HCT116 (cell line): ENCODE measurements at regions not wholly inside any gene's neighbourhood (a gene's known extent, or its start where the extent isn't known, plus 50 kb on each side); places are given as distances from the start of the nearest gene placed in this dataset.

Experiments
- ATAC-seq: fragments of 200-7000 bp; cut with Tn5 transposase; 2 replicates; pipeline ENCODE4 v1.9.1; 2020; ENCODE audit warnings: mild to moderate bottlenecking, moderate library complexity
- BruUV-seq: library from RNA; stranded (reverse); fragments of 400-500 nt; replicated peaks from 2 replicates; lab custom pipeline; 2021; lab: Mats Ljungman, UMichigan
- CTCF ChIA-PET: fragments of 300-600 bp; sonication (Branson Sonifier 250); formaldehyde crosslinking; loops from one replicate; lab custom pipeline; 2021; ENCODE audit warnings: antibody characterized with exemption; lab: Charles Lee
- POLR2A ChIA-PET: fragments of 300-600, 350-600 bp; sonication (Branson Sonifier 250); formaldehyde crosslinking; loops from one replicate; lab custom pipeline; 2021; ENCODE audit warnings: antibody characterized with exemption; lab: Charles Lee
- RAD21 ChIA-PET, 2 experiments: fragments of 300-600 bp; sonication (Branson Sonifier 250); formaldehyde crosslinking; loops; one replicate each; lab custom pipeline; 2023; ENCODE audit warnings: low total read pairs in 2 of 2; ENCODE audit not compliant: uncharacterized antibody in 2 of 2, unreplicated experiment in 2 of 2, low non-redundant PET in 1 of 2; lab: Charles Lee
- DNase-seq: peaks from one replicate; pipeline ENCODE4 v3.0.0-alpha.2; 2010; ENCODE audit warnings: low read depth, low spot score
- H2AFZ ChIP-seq: fragments of 200-600 bp; shearing (Covaris generic), sonication (generic); 2 replicates; pipeline ENCODE4 v1.6.1; 2017; ENCODE audit warnings: low read depth, mixed run types, mixed read lengths, antibody characterized with exemption, low read length; ENCODE audit not compliant: poor library complexity, severe bottlenecking
- H3K27ac ChIP-seq: 2 replicates; pipeline ENCODE4 v1.5.1; 2012; ENCODE audit warnings: low read depth, low read length
- H3K27me3 ChIP-seq: fragments of 200-600 bp; sonication (generic); 2 replicates; pipeline ENCODE4 v1.6.1; 2016; ENCODE audit warnings: mixed run types, low read length, mixed read lengths; ENCODE audit not compliant: insufficient read depth
- H3K36me3 ChIP-seq, 2 experiments: fragments of 200-500 bp in 1 of 2; fragments of 200-600 bp in 1 of 2; sonication (Bioruptor generic) in 1 of 2; sonication (generic) in 1 of 2; 2 replicates each; pipeline versions ENCODE4 v1.5.1 to v1.6.1; 2014 to 2016; ENCODE audit warnings: low read length in 2 of 2, inconsistent platforms in 1 of 2, mixed read lengths in 1 of 2, mixed run types in 1 of 2; ENCODE audit not compliant: insufficient read depth in 2 of 2, control insufficient read depth in 1 of 2
- H3K4me1 ChIP-seq, 2 experiments: fragments of 200-600 bp in 1 of 2; sonication (generic) in 1 of 2; 2 replicates each; pipeline versions ENCODE4 v1.5.1 to v1.6.1; 2012 to 2017; ENCODE audit warnings: low read length in 2 of 2, inconsistent platforms in 1 of 2, mild to moderate bottlenecking in 1 of 2, mixed read lengths in 1 of 2, mixed run types in 1 of 2, moderate library complexity in 1 of 2; ENCODE audit not compliant: insufficient read depth in 2 of 2, control insufficient read depth in 1 of 2
- H3K4me2 ChIP-seq: fragments of 200-600 bp; sonication (generic); 2 replicates; pipeline ENCODE4 v1.6.1; 2017; ENCODE audit warnings: mixed run types, low read length, mixed read lengths
- H3K4me3 ChIP-seq, 2 experiments: fragments of 200-600 bp in 1 of 2; sonication (generic) in 1 of 2; replicated peaks in 1 of 2; 2 replicates each; pipeline ENCODE4 v1.5.1; 2011 to 2016; ENCODE audit warnings: low read length in 2 of 2, control low read depth in 1 of 2, low read depth in 1 of 2, mild to moderate bottlenecking in 1 of 2, mixed read lengths in 1 of 2, mixed run types in 1 of 2
- H3K79me2 ChIP-seq: fragments of 200-600 bp; sonication (generic); 2 replicates; pipeline ENCODE4 v1.6.1; 2017; ENCODE audit warnings: mild to moderate bottlenecking, mixed run types, low read length, moderate library complexity, mixed read lengths; ENCODE audit not compliant: insufficient read depth
- H3K9ac ChIP-seq: fragments of 200-600 bp; sonication (generic); 2 replicates; pipeline ENCODE4 v1.6.1; 2016; ENCODE audit warnings: low read length, mixed read lengths
- H3K9me2 ChIP-seq: fragments of 200-600 bp; sonication (generic), shearing (Covaris generic); 2 replicates; pipeline ENCODE4 v1.6.1; 2017; ENCODE audit warnings: mixed run types, mild to moderate bottlenecking, moderate library complexity; ENCODE audit not compliant: insufficient read depth
- H3K9me3 ChIP-seq, 2 experiments: fragments of 200-500 bp in 1 of 2; fragments of 200-600 bp in 1 of 2; sonication (Bioruptor generic) in 1 of 2; sonication (generic) in 1 of 2; 2 replicates each; pipeline ENCODE4 v1.6.1; 2014 to 2017; ENCODE audit warnings: low read length in 2 of 2, mixed read lengths in 2 of 2, inconsistent platforms in 1 of 2, low read depth in 1 of 2, mild to moderate bottlenecking in 1 of 2, mixed run types in 1 of 2, moderate library complexity in 1 of 2; ENCODE audit not compliant: control insufficient read depth in 1 of 2, insufficient read depth in 1 of 2
- H4K20me1 ChIP-seq: fragments of 200-600 bp; sonication (generic), shearing (Covaris generic); 2 replicates; pipeline ENCODE4 v1.6.1; 2017; ENCODE audit warnings: mixed run types, mild to moderate bottlenecking, moderate library complexity; ENCODE audit not compliant: insufficient read depth
- CBX3 ChIP-seq: IDR thresholded peaks from 2 replicates; pipeline ENCODE4 v1.6.1; 2012; ENCODE audit warnings: low read depth
- CTCF ChIP-seq, 3 experiments: fragments of 200-600 bp in 1 of 3; sonication (generic) in 1 of 3; IDR thresholded peaks in 2 of 3; conservative IDR thresholded peaks in 1 of 3; 2 replicates each; pipeline ENCODE4 v1.5.1; 2012 to 2017; ENCODE audit warnings: low read depth in 2 of 3, low read length in 2 of 3, antibody characterized with exemption in 1 of 3, borderline replicate concordance in 1 of 3, control low read depth in 1 of 3, mild to moderate bottlenecking in 1 of 3, mixed read lengths in 1 of 3, mixed run types in 1 of 3, moderate library complexity in 1 of 3; ENCODE audit not compliant: insufficient read depth in 1 of 3
- EGR1 ChIP-seq: IDR thresholded peaks from 2 replicates; pipeline ENCODE4 v1.6.1; 2012; ENCODE audit warnings: low read depth
- EZH2 ChIP-seq: fragments of 200-600 bp; sonication (generic); IDR thresholded peaks from 2 replicates; pipeline ENCODE4 v1.6.1; 2017; ENCODE audit warnings: antibody characterized with exemption, mixed run types
- EZH2phosphoT487 ChIP-seq: fragments of 200-600 bp; IDR thresholded peaks from 2 replicates; pipeline ENCODE4 v1.6.1; 2018; ENCODE audit warnings: antibody characterized with exemption, borderline replicate concordance
- MAX ChIP-seq: IDR thresholded peaks from 2 replicates; pipeline ENCODE4 v1.6.1; 2012
- POLR2AphosphoS5 ChIP-seq: IDR thresholded peaks from 2 replicates; pipeline ENCODE4 v1.6.1; 2011; ENCODE audit warnings: mild to moderate bottlenecking, low read depth, low read length, moderate library complexity
- RAD21 ChIP-seq: IDR thresholded peaks from 2 replicates; pipeline ENCODE4 v1.6.1; 2012; ENCODE audit warnings: low read depth, mild to moderate bottlenecking
- YY1 ChIP-seq: IDR thresholded peaks from 2 replicates; pipeline ENCODE4 v1.6.1; 2011; ENCODE audit warnings: low read length, low read depth, moderate library complexity, mild to moderate bottlenecking; ENCODE audit not compliant: insufficient replicate concordance; ENCODE audit errors: extremely low read depth
- ZBTB33 ChIP-seq: IDR thresholded peaks from 2 replicates; pipeline ENCODE4 v1.6.1; 2011; ENCODE audit warnings: mild to moderate bottlenecking, low read length, moderate library complexity; ENCODE audit not compliant: insufficient replicate concordance; ENCODE audit errors: extremely low read depth
- ZFX ChIP-seq: fragments of 450-650 bp; IDR thresholded peaks from 2 replicates; pipeline ENCODE4 v1.6.1; 2017
- ZNF274 ChIP-seq: fragments of 200-500 bp; sonication (Bioruptor generic); IDR thresholded peaks from 2 replicates; pipeline ENCODE4 v1.6.1; 2014; ENCODE audit warnings: mild to moderate bottlenecking, low read depth, low read length, inconsistent platforms
- intact Hi-C: fragments of 100-400 bp; cut with micrococcal nuclease; formaldehyde crosslinking; loops from 2 replicates; pipeline ENCODE4 v1.10.0; 2022
- TF ChIP-seq, protein P1 (sequence below): IDR thresholded peaks from 2 replicates; pipeline ENCODE4 v1.6.1; 2012

GRCh38 chr6:28811873-28812272 is 111.9 kb downstream of the TRIM27 start:
- Histone ChIP-seq H4K20me1 (no peaks in the 10 kb centered on the region), H3K79me2 (no peaks in the 10 kb centered on the region), H3K36me3 (no peaks in the 10 kb centered on the region), H3K4me1 (no peaks in the 10 kb centered on the region; a peak in 1 of 4 replicates), H3K27ac (no peak overlapping the region), H3K4me3 (no peak overlapping the region), H3K27me3 (no peaks in the 10 kb centered on the region), H2AFZ (peak overlapping the region; percentile 63), H3K9me2 (no peaks in the 10 kb centered on the region), H3K4me2 (no peak overlapping the region), H3K9ac (no peak overlapping the region), H3K9me3 (no peaks in the 10 kb centered on the region)
- ChIA-PET RAD21 (no interaction called here), CTCF (interaction anchor here (1.0 kb wide), 1 partner anchor 26 kb away, joined by 4 read pairs; no protein-coding TSS in a partner anchor), POLR2A (no interaction called here)
- DNase-seq (no peak), ATAC-seq (peak; percentile 80)
- intact Hi-C loops: no loop called here
- BruUV-seq: no TSS peak
- TF ChIP-seq MAX (peak; percentile 53), ZNF274 (no peak), CBX3 (peak; percentile 80)
- TF ChIP-seq, protein P1, sequence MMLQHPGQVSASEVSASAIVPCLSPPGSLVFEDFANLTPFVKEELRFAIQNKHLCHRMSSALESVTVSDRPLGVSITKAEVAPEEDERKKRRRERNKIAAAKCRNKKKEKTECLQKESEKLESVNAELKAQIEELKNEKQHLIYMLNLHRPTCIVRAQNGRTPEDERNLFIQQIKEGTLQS: peak; percentile 92

GRCh38 chr6:28812778-28813569 is 110.8 kb downstream of the TRIM27 start:
- POLR2A ChIA-PET: no interaction called here
- ATAC-seq: no peak

More at GRCh38 chr6:28812778-28813569, 110.8 kb downstream of the TRIM27 start:
- Histone ChIP-seq H3K9ac (no peak overlapping the region), H2AFZ (no peak overlapping the region), H4K20me1 (no peaks in the 10 kb centered on the region), H3K27ac (no peak overlapping the region), H3K9me2 (no peaks in the 10 kb centered on the region), H3K9me3 (no peaks in the 10 kb centered on the region), H3K79me2 (no peaks in the 10 kb centered on the region), H3K36me3 (no peaks in the 10 kb centered on the region), H3K4me2 (no peak overlapping the region), H3K4me3 (no peak overlapping the region), H3K27me3 (no peaks in the 10 kb centered on the region), H3K4me1 (peaks cover 0 to 6% of the 10 kb centered on the region in 2 experiments; a peak in 1 of 4 replicates)
- TF ChIP-seq CTCF (IDR thresholded peaks at IDR 0.05 in 2 of 3, conservative IDR thresholded peaks at IDR 0.05 in 1 of 3; ENCODE audit: borderline replicate concordance in 1 of 3, insufficient read depth in 1 of 3, low read depth in 2 of 3, low read length in 2 of 3) (no peak), YY1 (no peak), EGR1 (no peak), ZBTB33 (no peak), ZFX (no peak), RAD21 (no peak), EZH2 (no peak), POLR2AphosphoS5 (no peak), EZH2phosphoT487 (no peak), ZNF274 (no peak), MAX (no peak)
- intact Hi-C loops: no loop called here
- no peak for DNase-seq
- RAD21 ChIA-PET: no interaction called here
- CTCF ChIA-PET: no interaction called here
- BruUV-seq: no TSS peak
